GM12864 (cell line): ENCODE measurements at regions not wholly inside any gene's neighbourhood (a gene's known extent, or its start where the extent isn't known, plus 50 kb on each side); places are given as distances from the start of the nearest gene placed in this dataset.

Experiments used
- DNase-seq: peaks from one replicate; pipeline ENCODE4 v3.0.0-alpha.2; 2011; ENCODE audit warnings: low read depth
- H3K4me3 ChIP-seq: 2 replicates; pipeline ENCODE4 v1.5.1; 2011; ENCODE audit warnings: mild to moderate bottlenecking, low read depth, low read length, control low read depth
- CTCF ChIP-seq: IDR thresholded peaks from 2 replicates; pipeline ENCODE4 v1.5.1; 2011; ENCODE audit warnings: low read depth, mild to moderate bottlenecking, moderate library complexity, low read length, control low read depth, inconsistent platforms; ENCODE audit errors: missing control alignments

GRCh38 chr6:53446151-53446550, 97.4 kb upstream of the ELOVL5 start:
- DNase-seq: no peak
- TF ChIP-seq CTCF: no peak
- H3K4me3 ChIP-seq: no peak overlapping the region

GRCh38 chr6:53441761-53442160, 93.0 kb upstream of the ELOVL5 start:
- DNase-seq: no peak
- no peak for TF ChIP-seq CTCF
- H3K4me3 ChIP-seq: no peak overlapping the region

GRCh38 chr6:53441035-53441493, 92.3 kb upstream of the ELOVL5 start:
- no peak overlapping the region for H3K4me3 ChIP-seq
- no peak for DNase-seq
- no peak for TF ChIP-seq CTCF

GRCh38 chr6:53440336-53440945, 91.7 kb upstream of the ELOVL5 start:
- no peak for TF ChIP-seq CTCF
- DNase-seq: no peak
- H3K4me3 ChIP-seq: no peak overlapping the region

- no peak for TF ChIP-seq CTCF
- no peak overlapping the region for H3K4me3 ChIP-seq
- no peak for DNase-seq
Measured at GRCh38 chr6:53439556-53439955, 90.8 kb upstream of the ELOVL5 start.

- H3K4me3 ChIP-seq: no peak overlapping the region
- DNase-seq: no peak
- peak; percentile 54 for TF ChIP-seq CTCF
Measured at GRCh38 chr6:53437557-53438202, 88.9 kb upstream of the ELOVL5 start.
